ENCODE measurements at regions not wholly inside any gene's neighbourhood (a gene's known extent, or its start where the extent isn't known, plus 50 kb on each side); places are given as distances from the start of the nearest gene placed in this dataset.

GRCh38 chr3:27049792-27050191 lies 319.4 kb downstream of the NEK10 start:
- TF ChIP-seq POLR2A (IDR thresholded peaks at IDR 0.05) (no peak), CTCF (IDR thresholded peaks at IDR 0.05) (no peak), POLR2AphosphoS5 (IDR thresholded peaks at IDR 0.05) (no peak)
